ENCODE measurements at regions not wholly inside any gene's neighbourhood (a gene's known extent, or its start where the extent isn't known, plus 50 kb on each side); places are given as distances from the start of the nearest gene placed in this dataset.

DNA sequence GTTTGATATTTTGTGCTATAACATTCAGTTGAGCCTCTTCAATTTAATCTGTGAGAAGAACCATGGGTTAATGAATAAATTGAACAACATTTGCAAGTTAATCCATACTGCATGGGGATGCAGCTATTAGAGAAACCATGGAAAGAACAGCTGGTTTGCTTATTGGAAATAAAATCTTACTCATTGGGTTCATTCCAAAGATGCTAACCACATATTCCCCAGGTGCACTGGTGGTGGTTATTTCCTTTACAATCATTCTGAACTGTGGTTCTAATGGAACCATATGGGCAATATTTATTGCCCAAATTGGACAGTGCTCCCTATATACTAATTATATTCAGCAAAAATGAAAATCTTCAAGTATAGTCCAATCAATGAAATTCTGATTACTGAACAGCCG lies 1200.4 kb upstream of the CDH2 start:
- no peak for TF ChIP-seq ZFP30 (CRISPR knock-in tag; IDR thresholded peaks at IDR 0.05)
- TF ChIP-seq, protein P1, sequence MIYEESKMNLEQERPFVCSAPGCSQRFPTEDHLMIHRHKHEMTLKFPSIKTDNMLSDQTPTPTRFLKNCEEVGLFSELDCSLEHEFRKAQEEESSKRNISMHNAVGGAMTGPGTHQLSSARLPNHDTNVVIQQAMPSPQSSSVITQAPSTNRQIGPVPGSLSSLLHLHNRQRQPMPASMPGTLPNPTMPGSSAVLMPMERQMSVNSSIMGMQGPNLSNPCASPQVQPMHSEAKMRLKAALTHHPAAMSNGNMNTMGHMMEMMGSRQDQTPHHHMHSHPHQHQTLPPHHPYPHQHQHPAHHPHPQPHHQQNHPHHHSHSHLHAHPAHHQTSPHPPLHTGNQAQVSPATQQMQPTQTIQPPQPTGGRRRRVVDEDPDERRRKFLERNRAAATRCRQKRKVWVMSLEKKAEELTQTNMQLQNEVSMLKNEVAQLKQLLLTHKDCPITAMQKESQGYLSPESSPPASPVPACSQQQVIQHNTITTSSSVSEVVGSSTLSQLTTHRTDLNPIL (CRISPR knock-in tag; IDR thresholded peaks at IDR 0.05; ENCODE audit: low read depth), result no peak
- TF ChIP-seq RARB (CRISPR knock-in tag; IDR thresholded peaks at IDR 0.05), result no peak
- TF ChIP-seq ZFP3 (CRISPR knock-in tag; IDR thresholded peaks at IDR 0.05), result no peak
- TF ChIP-seq, protein P2, sequence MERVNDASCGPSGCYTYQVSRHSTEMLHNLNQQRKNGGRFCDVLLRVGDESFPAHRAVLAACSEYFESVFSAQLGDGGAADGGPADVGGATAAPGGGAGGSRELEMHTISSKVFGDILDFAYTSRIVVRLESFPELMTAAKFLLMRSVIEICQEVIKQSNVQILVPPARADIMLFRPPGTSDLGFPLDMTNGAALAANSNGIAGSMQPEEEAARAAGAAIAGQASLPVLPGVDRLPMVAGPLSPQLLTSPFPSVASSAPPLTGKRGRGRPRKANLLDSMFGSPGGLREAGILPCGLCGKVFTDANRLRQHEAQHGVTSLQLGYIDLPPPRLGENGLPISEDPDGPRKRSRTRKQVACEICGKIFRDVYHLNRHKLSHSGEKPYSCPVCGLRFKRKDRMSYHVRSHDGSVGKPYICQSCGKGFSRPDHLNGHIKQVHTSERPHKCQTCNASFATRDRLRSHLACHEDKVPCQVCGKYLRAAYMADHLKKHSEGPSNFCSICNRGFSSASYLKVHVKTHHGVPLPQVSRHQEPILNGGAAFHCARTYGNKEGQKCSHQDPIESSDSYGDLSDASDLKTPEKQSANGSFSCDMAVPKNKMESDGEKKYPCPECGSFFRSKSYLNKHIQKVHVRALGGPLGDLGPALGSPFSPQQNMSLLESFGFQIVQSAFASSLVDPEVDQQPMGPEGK (CRISPR knock-in tag; IDR thresholded peaks at IDR 0.05; ENCODE audit: borderline replicate concordance), result no peak

Data from SK-N-SH treated with all-trans-retinoic acid at 6 μM for 48 hours (cell line).